Psoas muscle (tissue), 7 donors: ENCODE measurements at regions not wholly inside any gene's neighbourhood (a gene's known extent, or its start where the extent isn't known, plus 50 kb on each side); places are given as distances from the start of the nearest gene placed in this dataset.

Experiments
- ATAC-seq, 4 donors: fragments of 200-7000 bp; cut with Tn5 transposase; one replicate each; pipeline ENCODE4 v1.9.1; 2020; ENCODE audit warnings: moderate library complexity in 3 of 4, mild to moderate bottlenecking in 2 of 4
- DNase-seq, 2 donors: peaks; one replicate each; pipeline ENCODE4 v3.0.0-alpha.2; 2020
- H3K27ac ChIP-seq: fragments of 200-600 bp; one replicate; pipeline ENCODE4 v1.8.0; 2022
- H3K27me3 ChIP-seq, 3 donors: fragments of 200-600 bp in 1 of 3; one replicate each; pipeline versions ENCODE4 v1.6.1 to v1.8.0; 2013 to 2022; ENCODE audit warnings: low read length in 2 of 3, mild to moderate bottlenecking in 2 of 3, moderate library complexity in 1 of 3; ENCODE audit not compliant: insufficient read depth in 3 of 3
- H3K36me3 ChIP-seq, 2 donors: fragments of 200-600 bp in 1 of 2; one replicate each; pipeline versions ENCODE4 v1.6.1 to v1.8.0; 2013 to 2022; ENCODE audit warnings: low read depth in 1 of 2, mild to moderate bottlenecking in 1 of 2, moderate library complexity in 1 of 2; ENCODE audit not compliant: insufficient read depth in 1 of 2
- H3K4me1 ChIP-seq: fragments of 200-600 bp; one replicate; pipeline ENCODE4 v1.8.0; 2022
- H3K4me3 ChIP-seq: fragments of 200-600 bp; one replicate; pipeline ENCODE4 v1.8.0; 2022; ENCODE audit warnings: mild to moderate bottlenecking
- H3K9me3 ChIP-seq: fragments of 200-600 bp; one replicate; pipeline ENCODE4 v1.8.0; 2022
- WGBS, 3 donors: extraction: QIAGEN DNeasy Blood & Tissue Kit; methylation state at CpG; one replicate each; pipeline versions ENCODE4 v1.1.6 to v1.1.7; 2013; 5-methylcytosine and 5-hydroxymethylcytosine counted together
- intact Hi-C, 2 donors: fragments of 100-400 bp; cut with DNase I; formaldehyde crosslinking; loops; one replicate each; pipeline versions ENCODE4 v1.11.0 to v1.14.2; 2022
- TF ChIP-seq, protein P1 (sequence below): fragments of 200-600 bp; IDR thresholded peaks from one replicate; pipeline ENCODE4 v1.8.0; 2022; ENCODE audit warnings: antibody characterized with exemption
- donor health status: healthy with polysubstance abuse.
- donor health status: DM: no; HTN: no; CAD: no; lungs with moderate emphysema.
- donor health status: Bipolar disorder and iron deficiency.
- donor health status: healthy.
- donor health status: DM: yes; HTN: yes; CAD: no.
- donor health status: DM: no; HTN: no; CAD: no.
- donor health status: DM: yes; HTN: yes; CAD: no.

DNA sequence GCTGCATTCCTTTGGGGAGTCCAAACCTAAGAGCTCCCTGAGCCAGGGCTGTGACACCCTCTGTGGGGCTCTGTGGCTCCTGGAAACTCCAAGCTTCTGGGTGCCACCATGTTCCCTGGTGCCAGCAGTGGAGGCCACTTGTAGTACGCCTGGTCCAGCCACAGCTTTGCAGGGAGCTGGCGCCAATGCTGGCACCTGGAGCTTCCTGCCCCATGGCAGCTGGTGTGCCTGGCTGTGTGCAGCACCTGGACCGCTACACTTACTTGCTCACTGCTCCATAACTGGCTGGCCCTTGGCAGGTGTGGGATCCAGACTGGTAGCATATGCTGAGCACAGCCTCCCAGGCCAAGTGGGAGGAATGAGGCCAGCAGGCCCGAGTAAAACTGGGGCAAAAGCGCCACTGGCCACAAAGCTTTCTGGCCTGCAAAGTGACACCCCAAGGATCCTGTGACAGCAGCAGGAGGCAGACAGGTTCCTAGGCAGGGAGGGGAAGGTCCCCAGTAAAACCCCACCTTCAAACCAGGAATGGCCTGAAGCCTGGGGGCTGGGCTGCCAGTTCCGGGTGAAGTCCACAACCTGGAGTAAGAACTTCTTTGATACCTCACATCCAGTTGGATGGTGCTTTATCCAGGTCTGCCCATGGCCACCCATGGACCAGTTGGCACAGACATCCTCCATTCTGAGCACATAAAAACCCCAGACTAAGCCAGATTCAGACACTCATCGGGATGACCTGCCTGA, 461.0 kb downstream of the TBC1D32 start:
- Histone ChIP-seq H3K9me3 (no peaks in the 10 kb centered on the region), H3K27me3 (no peaks in the 10 kb centered on the region), H3K36me3 (no peaks in the 10 kb centered on the region), H3K4me1 (no peaks in the 10 kb centered on the region), H3K27ac (no peak overlapping the region), H3K4me3 (no peak overlapping the region)
- ATAC-seq (no peak), DNase-seq (no peak)
- WGBS, 3 donors = 89 to 96% (median 91%) methylated on average over 7 of the region's 7 CpGs
- TF ChIP-seq, protein P1, sequence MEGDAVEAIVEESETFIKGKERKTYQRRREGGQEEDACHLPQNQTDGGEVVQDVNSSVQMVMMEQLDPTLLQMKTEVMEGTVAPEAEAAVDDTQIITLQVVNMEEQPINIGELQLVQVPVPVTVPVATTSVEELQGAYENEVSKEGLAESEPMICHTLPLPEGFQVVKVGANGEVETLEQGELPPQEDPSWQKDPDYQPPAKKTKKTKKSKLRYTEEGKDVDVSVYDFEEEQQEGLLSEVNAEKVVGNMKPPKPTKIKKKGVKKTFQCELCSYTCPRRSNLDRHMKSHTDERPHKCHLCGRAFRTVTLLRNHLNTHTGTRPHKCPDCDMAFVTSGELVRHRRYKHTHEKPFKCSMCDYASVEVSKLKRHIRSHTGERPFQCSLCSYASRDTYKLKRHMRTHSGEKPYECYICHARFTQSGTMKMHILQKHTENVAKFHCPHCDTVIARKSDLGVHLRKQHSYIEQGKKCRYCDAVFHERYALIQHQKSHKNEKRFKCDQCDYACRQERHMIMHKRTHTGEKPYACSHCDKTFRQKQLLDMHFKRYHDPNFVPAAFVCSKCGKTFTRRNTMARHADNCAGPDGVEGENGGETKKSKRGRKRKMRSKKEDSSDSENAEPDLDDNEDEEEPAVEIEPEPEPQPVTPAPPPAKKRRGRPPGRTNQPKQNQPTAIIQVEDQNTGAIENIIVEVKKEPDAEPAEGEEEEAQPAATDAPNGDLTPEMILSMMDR = no peak
- intact Hi-C loops = no loop called here

DNA sequence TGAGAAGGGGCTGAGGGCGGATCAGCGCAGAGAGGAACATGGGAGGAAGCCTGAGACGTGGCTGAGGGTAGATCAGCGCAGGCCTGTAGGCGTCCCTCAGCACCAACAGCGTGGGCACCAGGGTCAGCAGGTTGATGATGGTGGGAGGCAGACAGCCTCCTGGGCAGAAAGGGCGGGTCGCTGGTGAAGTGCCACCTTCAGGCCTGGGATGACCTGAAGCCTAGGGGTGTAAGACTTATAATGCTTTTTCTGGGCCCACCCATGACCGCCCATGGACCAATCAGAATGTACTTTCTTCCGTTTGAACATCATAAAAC, 462.1 kb downstream of the TBC1D32 start:
- intact Hi-C loops = no loop called here
- DNase-seq (no peak), ATAC-seq (no peak)
- H3K27me3 ChIP-seq = no peaks in the 10 kb centered on the region
- H3K4me1 ChIP-seq = no peaks in the 10 kb centered on the region
- no peaks in the 10 kb centered on the region for H3K36me3 ChIP-seq
- no peak overlapping the region for H3K4me3 ChIP-seq
- H3K9me3 ChIP-seq = no peaks in the 10 kb centered on the region
- no peak overlapping the region for H3K27ac ChIP-seq
- WGBS, 3 donors = 86 to 89% (median 87%) methylated on average over 10 of the region's 10 CpGs
- TF ChIP-seq, protein P1 = no peak

DNA sequence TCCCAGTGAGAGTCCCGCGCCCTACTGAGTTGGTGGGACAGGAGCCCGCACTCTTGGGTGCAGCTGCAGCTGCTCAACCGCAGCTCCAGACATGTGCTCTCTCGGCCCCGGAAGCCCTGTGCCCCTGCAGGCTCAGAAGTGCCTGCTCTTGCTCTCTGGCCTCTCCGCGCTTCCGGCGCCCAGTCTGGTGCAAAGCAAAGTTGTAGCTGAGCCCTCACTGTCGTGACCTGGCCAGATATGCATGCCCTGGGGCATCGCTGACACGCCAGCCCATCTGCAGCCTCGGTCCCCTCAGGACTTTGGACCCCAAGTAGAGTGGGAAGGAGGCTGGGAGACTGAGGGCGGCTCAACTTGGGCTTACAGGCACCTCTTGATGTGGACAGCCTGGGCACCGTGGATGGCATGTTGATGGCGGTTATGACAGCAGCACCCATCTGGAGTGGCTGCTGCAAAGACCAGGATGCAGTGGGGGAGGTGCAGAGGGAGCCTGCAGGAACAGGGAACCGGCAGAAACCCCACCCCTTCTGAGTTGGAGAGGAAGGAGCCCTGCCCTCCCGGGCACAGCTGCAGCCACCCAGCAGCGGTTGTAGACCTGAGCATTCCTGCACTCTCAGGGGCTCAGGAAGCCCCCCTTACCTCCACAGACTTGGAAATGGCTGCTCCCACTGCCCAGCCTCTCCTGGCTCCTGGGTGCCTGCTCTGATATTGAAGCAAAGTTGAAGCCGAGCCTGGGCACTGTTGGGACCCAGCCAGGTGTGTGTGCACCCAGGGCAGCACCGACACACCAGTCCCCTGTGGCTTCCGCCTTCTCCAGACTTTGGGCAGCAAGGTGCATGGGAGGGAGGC, 462.6 kb downstream of the TBC1D32 start:
- intact Hi-C loops = no loop called here

DNA sequence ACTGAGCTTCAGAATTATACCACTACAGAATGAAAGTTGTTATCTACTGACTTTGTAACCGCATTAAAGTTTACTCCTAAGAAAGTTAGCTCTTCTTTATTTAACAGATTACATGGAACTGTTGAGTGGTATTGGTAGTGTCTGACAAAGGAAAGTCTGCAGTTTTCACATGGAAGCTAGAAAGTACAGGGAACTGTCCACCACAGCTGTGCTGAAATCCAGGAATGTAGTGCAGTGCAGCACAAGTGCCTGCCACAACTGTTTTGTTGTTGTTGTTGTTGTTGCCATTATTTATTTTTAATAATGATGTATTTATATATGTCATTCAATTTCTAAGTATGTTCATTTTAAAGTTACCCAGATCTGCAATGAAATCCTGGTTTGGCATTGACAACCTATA, 464.9 kb downstream of the TBC1D32 start:
- no peaks in the 10 kb centered on the region for H3K9me3 ChIP-seq
- ATAC-seq (no peak), DNase-seq (no peak)
- H3K27me3 ChIP-seq = no peaks in the 10 kb centered on the region
- H3K36me3 ChIP-seq = no peaks in the 10 kb centered on the region
- TF ChIP-seq, protein P1 = no peak
- intact Hi-C loops = no loop called here
- H3K4me3 ChIP-seq = no peak overlapping the region
- 54 to 76% (median 76%) methylated on average over 1 of the region's 1 CpG for WGBS, 3 donors
- no peaks in the 10 kb centered on the region for H3K4me1 ChIP-seq
- no peak overlapping the region for H3K27ac ChIP-seq

More for the DNA sequence above, 462.6 kb downstream of the TBC1D32 start:
- H3K4me1 ChIP-seq = no peaks in the 10 kb centered on the region
- H3K27ac ChIP-seq = no peak overlapping the region
- TF ChIP-seq, protein P1 = no peak
- ATAC-seq (no peak), DNase-seq (no peak)
- no peaks in the 10 kb centered on the region for H3K9me3 ChIP-seq
- whole genome bisulfite sequencing, 3 donors = 77 to 84% (median 79%) methylated on average over 23 of the region's 23 CpGs
- H3K27me3 ChIP-seq = no peaks in the 10 kb centered on the region
- no peak overlapping the region for H3K4me3 ChIP-seq
- no peaks in the 10 kb centered on the region for H3K36me3 ChIP-seq
